IMR-90 (cell line): ENCODE measurements at regions not wholly inside any gene's neighbourhood (a gene's known extent, or its start where the extent isn't known, plus 50 kb on each side); places are given as distances from the start of the nearest gene placed in this dataset.
"Not testable (repeated sequence)": the region's sequence is repeated elsewhere in the genome, so short reads cannot be mapped to it uniquely, and the experiment has no call there.

ENCODE experiments used
- ATAC-seq: fragments of 200-7000 bp; cut with Tn5 transposase; 2 replicates; pipeline ENCODE4 v1.9.1; 2020; ENCODE audit warnings: low read depth, mild to moderate bottlenecking, moderate library complexity
- BruUV-seq: library from RNA; stranded (reverse); fragments of 400-500 nt; replicated peaks from 2 replicates; lab custom pipeline; 2021; lab: Mats Ljungman, UMichigan
- CTCF ChIA-PET: fragments of 300-600 bp; formaldehyde crosslinking; extraction: SDS; loops from one replicate; lab custom pipeline; 2021; ENCODE audit warnings: antibody characterized with exemption; lab: Yijun Ruan, JAX
- POLR2A ChIA-PET: fragments of 300-600 bp; sonication (Branson Sonifier 250); formaldehyde crosslinking; loops from one replicate; lab custom pipeline; 2022; ENCODE audit warnings: antibody characterized with exemption; ENCODE audit not compliant: unreplicated experiment; lab: Charles Lee
- DNase-seq: peaks from one replicate; pipeline ENCODE4 v3.0.0; 2013
- H2AFZ ChIP-seq: replicated peaks from 2 replicates; pipeline ENCODE3; 2013; ENCODE audit warnings: low read length, mild to moderate bottlenecking; ENCODE audit not compliant: poor library complexity
- H2AK5ac ChIP-seq: 2 replicates; pipeline ENCODE4 v1.6.1; 2013; ENCODE audit warnings: low read depth, low read length, inconsistent platforms
- H2AK9ac ChIP-seq: replicated peaks from 2 replicates; pipeline ENCODE3; 2013; ENCODE audit warnings: mild to moderate bottlenecking, low read depth, low read length, moderate library complexity; ENCODE audit not compliant: poor library complexity
- H2BK120ac ChIP-seq: 2 replicates; pipeline ENCODE4 v1.6.1; 2013; ENCODE audit warnings: low read depth, low read length, inconsistent platforms
- H2BK15ac ChIP-seq: 3 replicates; pipeline ENCODE4 v1.6.1; 2013; ENCODE audit warnings: low read depth, low read length, inconsistent platforms
- H2BK20ac ChIP-seq: 2 replicates; pipeline ENCODE4 v1.6.1; 2013; ENCODE audit warnings: low read depth, mild to moderate bottlenecking, inconsistent platforms, low read length, moderate library complexity
- H2BK5ac ChIP-seq: 2 replicates; pipeline ENCODE4 v1.6.1; 2013; ENCODE audit warnings: mild to moderate bottlenecking, low read depth, low read length, inconsistent platforms; ENCODE audit not compliant: poor library complexity, severe bottlenecking
- H3K14ac ChIP-seq: replicated peaks from 2 replicates; pipeline ENCODE4 v1.6.1; 2013; ENCODE audit warnings: low read depth, low read length, inconsistent platforms
- H3K18ac ChIP-seq: 2 replicates; pipeline ENCODE4 v1.6.1; 2013; ENCODE audit warnings: low read depth, low read length, control low read depth
- H3K23ac ChIP-seq: 2 replicates; pipeline ENCODE4 v1.6.1; 2013; ENCODE audit warnings: low read depth, low read length, inconsistent platforms
- H3K27ac ChIP-seq: 2 replicates; pipeline ENCODE4 v1.5.1; 2013; ENCODE audit warnings: mild to moderate bottlenecking, control low read depth, low read length; ENCODE audit not compliant: insufficient read depth
- H3K27me3 ChIP-seq: 2 replicates; pipeline ENCODE4 v1.6.1; 2013; ENCODE audit warnings: low read length; ENCODE audit not compliant: control insufficient read depth, insufficient read depth
- H3K36me3 ChIP-seq: 2 replicates; pipeline ENCODE4 v1.6.1; 2013; ENCODE audit warnings: low read length, mixed read lengths; ENCODE audit not compliant: control insufficient read depth, insufficient read depth
- H3K4ac ChIP-seq: 2 replicates; pipeline ENCODE4 v1.6.1; 2013; ENCODE audit warnings: low read depth, low read length, inconsistent platforms
- H3K4me1 ChIP-seq: 2 replicates; pipeline ENCODE4 v1.6.1; 2013; ENCODE audit warnings: low read length, mixed read lengths; ENCODE audit not compliant: control insufficient read depth, insufficient read depth
- H3K4me2 ChIP-seq: 2 replicates; pipeline ENCODE4 v1.6.1; 2013; ENCODE audit warnings: low read depth, mild to moderate bottlenecking, control low read depth, low read length, moderate library complexity
- H3K4me3 ChIP-seq: 2 replicates; pipeline ENCODE4 v1.5.1; 2013; ENCODE audit warnings: low read depth, mild to moderate bottlenecking, control low read depth, low read length, moderate library complexity; ENCODE audit not compliant: insufficient read depth
- H3K56ac ChIP-seq: 2 replicates; pipeline ENCODE4 v1.6.1; 2013; ENCODE audit warnings: low read length, inconsistent platforms; ENCODE audit not compliant: insufficient read depth; ENCODE audit errors: extremely low read depth
- H3K79me1 ChIP-seq, 2 experiments: 2 replicates each; pipeline ENCODE4 v1.6.1; 2013; ENCODE audit warnings: low read length in 2 of 2, inconsistent platforms in 1 of 2, low read depth in 1 of 2
- H3K9ac ChIP-seq: 2 replicates; pipeline ENCODE4 v1.6.1; 2013; ENCODE audit warnings: low read depth, low read length, control low read depth
- H3K9me1 ChIP-seq: 2 replicates; pipeline ENCODE4 v1.6.1; 2013; ENCODE audit warnings: low read length, inconsistent platforms; ENCODE audit not compliant: insufficient read depth
- H3K9me3 ChIP-seq: 2 replicates; pipeline ENCODE4 v1.6.1; 2013; ENCODE audit warnings: low read length; ENCODE audit not compliant: control insufficient read depth, insufficient read depth
- H4K20me1 ChIP-seq: 2 replicates; pipeline ENCODE4 v1.6.1; 2013; ENCODE audit warnings: low read length, inconsistent platforms; ENCODE audit not compliant: insufficient read depth
- H4K5ac ChIP-seq: 2 replicates; pipeline ENCODE4 v1.6.1; 2013; ENCODE audit warnings: mild to moderate bottlenecking, low read depth, low read length, control low read depth
- H4K8ac ChIP-seq, 2 experiments: 2 replicates each; pipeline ENCODE4 v1.6.1; 2013; ENCODE audit warnings: low read depth in 2 of 2, low read length in 2 of 2, control low read depth in 1 of 2, inconsistent platforms in 1 of 2
- H4K91ac ChIP-seq: 2 replicates; pipeline ENCODE4 v1.6.1; 2013; ENCODE audit warnings: low read depth, low read length, inconsistent platforms; ENCODE audit not compliant: insufficient read depth
- BHLHE40 ChIP-seq: fragments of 150-350 bp; IDR thresholded peaks from 2 replicates; pipeline ENCODE4 v1.6.1; 2016; ENCODE audit warnings: mild to moderate bottlenecking, low read depth, low read length
- FOS ChIP-seq: fragments of 150-350 bp; IDR thresholded peaks from 2 replicates; pipeline ENCODE4 v1.6.1; 2016; ENCODE audit warnings: low read depth, low read length
- MAFK ChIP-seq: IDR thresholded peaks from 2 replicates; pipeline ENCODE4 v1.6.1; 2012; ENCODE audit warnings: low read depth, low read length, improper control_type of control experiment
- WGBS, 2 experiments: methylation state at CpG; one replicate each; pipeline versions ENCODE4 v1.1.5 to v1.1.7; 2013; ENCODE audit warnings: missing lambda C conversion rate in 2 of 2; ENCODE audit not compliant: insufficient read length in 1 of 2; ENCODE audit errors: extremely low coverage in 2 of 2; 5-methylcytosine and 5-hydroxymethylcytosine counted together
- dilution Hi-C: fragments of 300-500 bp; cut with HindIII; formaldehyde crosslinking; loops from one replicate; pipeline ENCODE4 v1.14.3; 2018; ENCODE audit warnings: low sequenced_read_pairs; ENCODE audit not compliant: unreplicated experiment
- in situ Hi-C: fragments of 300-500 bp; cut with MboI; formaldehyde crosslinking; loops from 3 replicates; pipeline ENCODE4 v1.14.3; 2019; ENCODE audit warnings: low sequenced_read_pairs, inconsistent platforms, mixed read lengths
- intact Hi-C: fragments of 100-400 bp; cut with micrococcal nuclease; formaldehyde crosslinking; loops from 2 replicates; pipeline ENCODE4 v1.10.0; 2022

DNA sequence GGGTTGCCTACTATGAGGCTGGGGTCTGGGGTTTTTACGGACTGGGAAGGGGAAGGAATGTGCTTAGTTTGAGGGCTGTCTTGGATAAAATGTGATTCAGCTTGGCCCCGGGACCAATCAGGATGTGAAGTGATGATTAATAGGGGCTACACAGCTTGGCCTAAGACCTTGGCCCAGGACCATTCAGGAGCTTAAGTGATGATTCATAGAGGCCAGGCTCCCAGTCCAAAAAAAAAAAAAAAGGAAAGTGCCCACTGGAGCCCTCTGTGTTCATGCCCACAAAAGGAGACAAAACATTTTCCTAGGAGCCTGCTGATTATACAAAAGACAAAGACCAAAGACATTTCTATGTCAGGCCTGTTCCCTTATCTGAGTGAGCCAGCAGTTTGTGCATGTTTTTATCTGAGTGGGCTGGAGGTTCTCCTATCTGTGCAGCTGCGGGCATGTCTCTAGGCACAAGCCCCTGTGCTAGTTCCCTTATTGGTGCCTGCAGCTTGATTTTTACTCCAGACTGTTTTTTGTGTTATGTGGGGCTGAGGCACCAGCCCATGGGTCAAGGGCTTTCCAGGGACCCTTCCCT lies 898.2 kb upstream of the GOT2 start:
- H3K4me3 ChIP-seq, result no peak overlapping the region
- peak overlapping the region; percentile 62 for H3K23ac ChIP-seq
- ChIA-PET POLR2A (no interaction called here), CTCF (no interaction called here)
- H2BK5ac ChIP-seq, result peak overlapping the region; percentile 96
- H3K14ac ChIP-seq, result peak overlapping the region; percentile 87
- H4K5ac ChIP-seq, result peak overlapping the region; percentile 87
- peak; percentile 33 for ATAC-seq
- H2AFZ ChIP-seq, result peak overlapping the region; percentile 60
- TF ChIP-seq BHLHE40 (0 out of 2 replicates have a peak, but pooled peaks have one; percentile 6), MAFK (no peak), FOS (0 out of 2 replicates have a peak, but pooled peaks have one; percentile 7)
- peak overlapping the region; percentile 68 for H2AK5ac ChIP-seq
- peaks cover 17% of the 10 kb centered on the region for H3K4me1 ChIP-seq
- peak overlapping the region; percentile 98 for H2BK20ac ChIP-seq
- H3K36me3 ChIP-seq, result no peaks in the 10 kb centered on the region
- H3K79me1 ChIP-seq, result no peaks in the 10 kb centered on the region
- peak overlapping the region; percentile 73 for H3K56ac ChIP-seq
- peak; percentile 68 for DNase-seq
- H3K27me3 ChIP-seq, result no peaks in the 10 kb centered on the region
- peak overlapping the region; percentile 92 for H4K91ac ChIP-seq
- in situ Hi-C loops (no loop called here), dilution Hi-C loops (no loop called here), intact Hi-C loops (no loop called here)
- no peaks in the 10 kb centered on the region for H3K9me3 ChIP-seq
- peaks cover 3% of the 10 kb centered on the region; the same call in 1 of the 2 replicates for H3K9me1 ChIP-seq
- peak overlapping the region; percentile 98 for H2BK120ac ChIP-seq
- H3K4me2 ChIP-seq, result no peak overlapping the region
- H3K4ac ChIP-seq, result peak overlapping the region; percentile 96
- H2AK9ac ChIP-seq, result peak overlapping the region; percentile 66
- H3K9ac ChIP-seq, result no peak overlapping the region; the same call in 1 of the 2 replicates
- BruUV-seq, result no TSS peak
- H4K8ac ChIP-seq, result peak overlapping the region; percentile 81 to 96
- peak overlapping the region; percentile 49 for H3K27ac ChIP-seq
- H2BK15ac ChIP-seq, result peak overlapping the region; percentile 94; the same call in 2 of the 3 replicates
- no CpG with 5 or more reads among the region's 3 CpGs for WGBS, 2 experiments
- H3K18ac ChIP-seq, result peak overlapping the region; percentile 94
- H4K20me1 ChIP-seq, result no peaks in the 10 kb centered on the region

DNA sequence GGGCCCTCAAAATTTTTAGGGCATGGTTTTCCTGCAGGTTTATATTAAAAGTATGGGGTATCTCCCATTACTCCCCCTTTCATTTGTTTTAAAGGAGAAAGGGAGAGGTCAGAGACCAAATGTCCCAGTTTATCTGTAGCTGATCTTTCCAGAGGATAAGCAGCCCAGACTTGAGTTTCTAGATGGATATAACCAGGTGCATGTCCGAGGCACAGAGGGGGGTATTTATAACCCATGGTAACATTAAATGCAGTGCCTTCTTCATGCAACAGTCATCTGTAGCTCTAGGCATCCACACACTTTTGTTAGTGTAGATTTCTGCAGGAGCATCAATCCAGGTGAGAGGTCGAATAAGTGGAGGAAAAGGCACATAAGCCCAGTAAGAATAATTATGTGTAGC lies 890.3 kb upstream of the GOT2 start:
- H3K4me2 ChIP-seq, H3K79me1 ChIP-seq, H3K9me3 ChIP-seq, H2BK20ac ChIP-seq, H2AK9ac ChIP-seq, H3K4me1 ChIP-seq, BruUV-seq, H3K14ac ChIP-seq, H4K20me1 ChIP-seq, H4K5ac ChIP-seq, H3K9ac ChIP-seq, H2BK120ac ChIP-seq, intact Hi-C loops, H2BK15ac ChIP-seq, H3K27ac ChIP-seq, H2BK5ac ChIP-seq, POLR2A ChIA-PET, DNase-seq, H2AFZ ChIP-seq, H3K4ac ChIP-seq, H3K9me1 ChIP-seq, H2AK5ac ChIP-seq, CTCF ChIA-PET, H4K8ac ChIP-seq, H3K36me3 ChIP-seq, H3K27me3 ChIP-seq, H3K4me3 ChIP-seq, H3K23ac ChIP-seq, H3K18ac ChIP-seq, H4K91ac ChIP-seq, dilution Hi-C loops, ATAC-seq, H3K56ac ChIP-seq, in situ Hi-C loops: not testable (repeated sequence)
- WGBS, 2 experiments, result no CpG with 5 or more reads among the region's 2 CpGs
